ENCODE measurements at regions not wholly inside any gene's neighbourhood (a gene's known extent, or its start where the extent isn't known, plus 50 kb on each side); places are given as distances from the start of the nearest gene placed in this dataset.

GRCh38 chr4:187232796-187233195 is 509.1 kb upstream of the FAT1 start:
- no peak for TF ChIP-seq ZNF384 (IDR thresholded peaks at IDR 0.05)
- no peak for TF ChIP-seq ELF4 (IDR thresholded peaks at IDR 0.05)
- no peak for TF ChIP-seq NFRKB (IDR thresholded peaks at IDR 0.05)
- no peak for TF ChIP-seq BHLHE40 (IDR thresholded peaks at IDR 0.05; ENCODE audit: borderline replicate concordance)
- TF ChIP-seq ARNT (IDR thresholded peaks at IDR 0.05), result no peak
